ENCODE measurements at regions not wholly inside any gene's neighbourhood (a gene's known extent, or its start where the extent isn't known, plus 50 kb on each side); places are given as distances from the start of the nearest gene placed in this dataset.

- H3K27ac Mint-ChIP-seq = no peak overlapping the region
- no peak overlapping the region for H3K4me3 Mint-ChIP-seq
- DNase-seq (no peak), ATAC-seq (replicated peaks in 1 of 2) (no peak)
- no peaks in the 10 kb centered on the region for H3K36me3 Mint-ChIP-seq (ENCODE audit: insufficient read depth in 2 of 2)
- peaks cover 3 to 4% of the 10 kb centered on the region in 2 donors for H3K9me3 Mint-ChIP-seq
- no peaks in the 10 kb centered on the region for H3K4me1 Mint-ChIP-seq (ENCODE audit: low read depth)
- H3K27me3 Mint-ChIP-seq (ENCODE audit: low read depth) = no peaks in the 10 kb centered on the region
These were observed 57.1 kb upstream of the ATG10 start for GRCh38 chr5:81914696-81915095.

DNA sequence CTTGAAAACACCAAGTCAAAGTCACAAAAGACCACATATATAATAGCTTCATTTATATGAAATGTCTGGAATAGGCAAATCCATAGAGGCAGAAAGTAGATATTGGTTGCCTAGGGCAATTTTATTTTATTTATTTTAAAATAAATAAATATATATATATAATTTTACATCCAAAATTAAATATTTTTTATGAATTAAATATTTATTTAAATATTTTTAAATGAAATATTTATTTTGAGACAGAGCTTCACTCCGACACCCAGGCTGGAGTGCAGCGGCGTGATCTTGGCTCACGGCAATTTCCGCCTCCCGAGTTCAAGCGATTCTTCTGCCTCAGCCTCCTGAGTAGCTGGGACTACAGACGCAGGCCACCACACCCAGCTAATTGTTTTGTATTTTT is 58.9 kb upstream of the ATG10 start:
- Mint-ChIP-seq H3K4me1 (ENCODE audit: low read depth) (no peaks in the 10 kb centered on the region), H3K36me3 (ENCODE audit: insufficient read depth in 2 of 2) (no peaks in the 10 kb centered on the region), H3K9me3 (peaks cover 3 to 4% of the 10 kb centered on the region in 2 donors), H3K4me3 (no peak overlapping the region), H3K27me3 (ENCODE audit: low read depth) (no peaks in the 10 kb centered on the region), H3K27ac (no peak overlapping the region)
- no peak for ATAC-seq (replicated peaks in 1 of 2)
- no peak for DNase-seq

DNA sequence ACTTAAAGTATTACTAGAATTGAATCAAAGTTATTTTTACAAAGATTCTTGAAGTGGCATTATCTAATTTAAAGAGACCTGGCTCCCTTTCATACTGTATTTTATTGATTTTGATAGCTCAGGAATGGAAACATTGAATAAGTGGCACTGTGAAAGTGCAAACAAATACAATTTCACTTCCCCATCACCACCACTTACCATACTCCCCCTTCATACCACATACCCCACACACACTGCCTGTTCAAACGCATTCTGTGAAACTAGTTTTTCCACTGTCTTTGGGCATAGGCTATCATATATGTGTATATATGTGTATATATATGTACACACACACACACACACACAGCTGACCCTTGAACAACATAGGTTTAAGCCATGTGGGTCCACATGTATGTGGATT is 62.1 kb upstream of the ATG10 start:
- no peak overlapping the region for H3K4me3 Mint-ChIP-seq
- no peaks in the 10 kb centered on the region for H3K27me3 Mint-ChIP-seq (ENCODE audit: low read depth)
- H3K27ac Mint-ChIP-seq = no peak overlapping the region
- no peak for DNase-seq
- ATAC-seq (replicated peaks in 1 of 2) = no peak
- H3K9me3 Mint-ChIP-seq = peaks cover 0 to 2% of the 10 kb centered on the region in 2 donors
- no peaks in the 10 kb centered on the region for H3K36me3 Mint-ChIP-seq (ENCODE audit: insufficient read depth in 2 of 2)
- no peaks in the 10 kb centered on the region for H3K4me1 Mint-ChIP-seq (ENCODE audit: low read depth)

DNA sequence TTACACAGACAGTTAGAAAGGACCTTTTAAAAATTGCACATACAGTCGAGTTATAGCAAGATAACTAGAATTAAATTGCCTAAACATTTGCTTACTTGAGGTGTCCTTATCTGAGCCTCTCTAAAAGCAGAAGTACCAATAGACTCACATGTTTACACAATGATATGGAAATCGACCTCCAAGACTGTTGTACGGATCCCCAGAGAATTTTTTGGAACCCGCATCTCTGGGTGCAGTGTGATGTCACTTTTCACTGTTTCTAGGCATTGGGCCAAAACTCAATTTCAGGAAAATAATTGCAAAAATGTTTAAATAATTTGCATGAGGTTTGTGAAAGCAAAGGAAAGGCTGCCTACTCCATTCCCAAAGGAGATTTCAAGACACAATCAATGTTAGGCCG is 63.1 kb upstream of the ATG10 start:
- Mint-ChIP-seq H3K4me1 (ENCODE audit: low read depth) (no peaks in the 10 kb centered on the region), H3K27ac (no peak overlapping the region), H3K4me3 (no peak overlapping the region), H3K36me3 (ENCODE audit: insufficient read depth in 2 of 2) (no peaks in the 10 kb centered on the region), H3K27me3 (ENCODE audit: low read depth) (no peaks in the 10 kb centered on the region), H3K9me3 (no peaks in the 10 kb centered on the region)
- DNase-seq (no peak), ATAC-seq (replicated peaks in 1 of 2) (no peak)

GRCh38 chr5:81908044-81908443 is 63.8 kb upstream of the ATG10 start:
- no peaks in the 10 kb centered on the region for H3K4me1 Mint-ChIP-seq (ENCODE audit: low read depth)
- DNase-seq (no peak), ATAC-seq (replicated peaks in 1 of 2) (no peak)
- no peaks in the 10 kb centered on the region for H3K9me3 Mint-ChIP-seq
- H3K27ac Mint-ChIP-seq = no peak overlapping the region
- no peaks in the 10 kb centered on the region for H3K36me3 Mint-ChIP-seq (ENCODE audit: insufficient read depth in 2 of 2)
- no peaks in the 10 kb centered on the region for H3K27me3 Mint-ChIP-seq (ENCODE audit: low read depth)
- H3K4me3 Mint-ChIP-seq = no peak overlapping the region

DNA sequence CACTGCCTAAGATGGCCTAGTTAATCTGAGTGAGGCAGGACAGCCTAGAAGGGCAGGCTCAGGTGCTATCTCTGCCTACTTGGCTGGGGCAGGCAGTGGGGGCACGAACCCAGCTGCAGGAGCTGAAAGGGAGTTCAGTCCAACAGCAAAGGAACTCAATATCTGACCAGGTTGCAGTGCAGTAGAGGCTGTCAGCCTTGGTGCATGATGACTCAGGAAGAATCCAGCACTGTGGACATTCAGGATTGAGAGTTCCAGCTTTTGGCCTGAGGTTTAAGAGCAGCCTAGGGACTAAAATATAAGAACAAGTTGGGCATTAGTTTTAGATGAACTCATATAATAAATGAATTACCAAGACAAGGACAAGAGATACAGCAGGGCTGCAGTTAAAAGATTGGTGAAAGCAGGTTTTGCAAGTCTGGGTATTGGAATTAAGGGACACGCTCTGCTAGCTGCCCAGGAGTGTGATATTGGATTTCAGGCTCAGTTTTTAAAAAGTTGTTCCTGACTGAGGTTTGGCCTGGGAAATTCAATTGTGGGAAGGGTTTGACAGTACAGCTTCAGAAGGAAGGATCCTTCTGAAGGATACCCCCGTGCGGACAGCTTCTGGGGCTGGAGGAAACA is 64.7 kb upstream of the ATG10 start:
- Mint-ChIP-seq H3K27me3 (ENCODE audit: low read depth) (no peaks in the 10 kb centered on the region), H3K9me3 (no peaks in the 10 kb centered on the region), H3K4me1 (ENCODE audit: low read depth) (no peaks in the 10 kb centered on the region), H3K36me3 (ENCODE audit: insufficient read depth in 2 of 2) (no peaks in the 10 kb centered on the region), H3K4me3 (no peak overlapping the region), H3K27ac (no peak overlapping the region)
- no peak for ATAC-seq (replicated peaks in 1 of 2)
- no peak for DNase-seq

DNA sequence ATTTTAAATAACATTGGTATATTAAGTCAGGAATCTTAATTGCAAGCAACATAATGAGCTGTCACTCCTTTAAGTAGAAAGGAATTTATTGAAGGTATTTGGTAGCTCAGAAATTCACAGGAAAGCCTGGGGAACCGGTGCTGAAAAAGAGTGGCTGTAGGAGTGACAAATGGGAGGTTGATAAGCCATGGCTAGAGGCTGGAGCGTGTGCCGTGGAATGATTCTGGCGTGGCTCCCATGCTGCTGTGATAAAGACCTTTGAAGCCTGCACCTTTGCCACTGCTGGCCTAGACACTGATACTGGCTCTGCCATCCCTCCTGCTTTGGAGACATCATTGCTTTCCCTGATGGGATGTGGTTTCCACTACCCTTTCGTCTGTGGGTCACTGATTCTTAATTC is 65.7 kb upstream of the ATG10 start:
- ATAC-seq (replicated peaks in 1 of 2) (no peak), DNase-seq (no peak)
- H3K4me1 Mint-ChIP-seq (ENCODE audit: low read depth) = no peaks in the 10 kb centered on the region
- no peaks in the 10 kb centered on the region for H3K36me3 Mint-ChIP-seq (ENCODE audit: insufficient read depth in 2 of 2)
- peaks cover 5 to 6% of the 10 kb centered on the region in 2 donors for H3K9me3 Mint-ChIP-seq
- H3K27me3 Mint-ChIP-seq (ENCODE audit: low read depth) = no peaks in the 10 kb centered on the region
- no peak overlapping the region for H3K4me3 Mint-ChIP-seq
- no peak overlapping the region for H3K27ac Mint-ChIP-seq

DNA sequence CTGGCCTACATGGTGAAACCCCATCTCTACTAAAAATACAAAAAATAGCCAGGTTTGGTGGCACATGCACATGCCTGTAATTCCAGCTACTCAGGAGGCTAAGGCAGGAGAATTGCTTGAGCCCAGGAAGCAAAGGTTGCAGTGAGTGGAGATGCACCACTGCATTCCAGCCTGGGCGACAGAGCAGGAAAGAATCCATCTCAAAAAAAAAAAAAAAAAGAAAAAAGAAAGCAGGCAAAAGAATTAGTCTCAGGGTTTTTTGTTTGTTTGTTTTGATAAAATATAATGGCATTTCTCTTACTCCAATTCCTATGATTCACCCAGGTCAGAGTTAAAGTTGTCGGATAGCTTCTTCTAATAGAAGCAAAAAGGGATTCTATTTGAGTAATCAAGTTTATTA is 67.0 kb upstream of the ATG10 start:
- no peak for DNase-seq

GRCh38 chr5:81904166-81904565 is 67.7 kb upstream of the ATG10 start:
- Mint-ChIP-seq H3K9me3 (peaks cover 5 to 9% of the 10 kb centered on the region in 2 donors), H3K4me1 (ENCODE audit: low read depth) (no peaks in the 10 kb centered on the region), H3K36me3 (ENCODE audit: insufficient read depth in 2 of 2) (peaks cover 1% of the 10 kb centered on the region in 2 donors), H3K27me3 (ENCODE audit: low read depth) (no peaks in the 10 kb centered on the region), H3K27ac (no peak overlapping the region), H3K4me3 (no peak overlapping the region)
- ATAC-seq (replicated peaks in 1 of 2) = no peak
- no peak for DNase-seq

More for the DNA sequence above, 67.0 kb upstream of the ATG10 start:
- no peak overlapping the region for H3K4me3 Mint-ChIP-seq
- H3K27me3 Mint-ChIP-seq (ENCODE audit: low read depth) = no peaks in the 10 kb centered on the region
- no peaks in the 10 kb centered on the region for H3K4me1 Mint-ChIP-seq (ENCODE audit: low read depth)
- no peak overlapping the region for H3K27ac Mint-ChIP-seq
- H3K36me3 Mint-ChIP-seq (ENCODE audit: insufficient read depth in 2 of 2) = peaks cover 0 to 1% of the 10 kb centered on the region in 2 donors
- peaks cover 5 to 7% of the 10 kb centered on the region in 2 donors for H3K9me3 Mint-ChIP-seq
- no peak for ATAC-seq (replicated peaks in 1 of 2)

DNA sequence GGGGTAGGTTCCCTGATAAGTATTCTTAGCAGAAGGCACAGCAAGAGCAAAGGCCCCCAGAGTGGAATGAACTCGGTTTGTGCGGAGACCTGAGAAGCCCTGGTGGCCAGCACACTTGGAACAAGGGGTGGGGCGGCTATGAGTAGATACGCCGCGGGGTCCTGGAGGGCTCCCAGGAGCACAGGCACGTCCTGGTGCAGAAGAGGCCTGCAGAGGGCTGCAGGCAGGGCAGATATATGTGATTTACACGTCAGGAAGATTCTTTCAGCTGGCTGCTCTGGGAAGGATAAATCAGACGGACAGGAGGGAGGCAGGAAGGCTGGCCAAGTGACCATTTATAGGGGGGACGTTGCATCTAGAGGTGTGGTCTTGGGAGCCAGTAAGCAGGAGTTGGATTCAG is 70.2 kb upstream of the ATG10 start:
- no peaks in the 10 kb centered on the region for H3K4me1 Mint-ChIP-seq (ENCODE audit: low read depth)
- ATAC-seq (replicated peaks in 1 of 2) = no peak
- H3K27me3 Mint-ChIP-seq (ENCODE audit: low read depth) = no peaks in the 10 kb centered on the region
- peaks cover 1% of the 10 kb centered on the region in 2 donors for H3K36me3 Mint-ChIP-seq (ENCODE audit: insufficient read depth in 2 of 2)
- H3K9me3 Mint-ChIP-seq = peaks cover 5 to 9% of the 10 kb centered on the region in 2 donors
- DNase-seq = no peak
- no peak overlapping the region for H3K27ac Mint-ChIP-seq
- H3K4me3 Mint-ChIP-seq = no peak overlapping the region

DNA sequence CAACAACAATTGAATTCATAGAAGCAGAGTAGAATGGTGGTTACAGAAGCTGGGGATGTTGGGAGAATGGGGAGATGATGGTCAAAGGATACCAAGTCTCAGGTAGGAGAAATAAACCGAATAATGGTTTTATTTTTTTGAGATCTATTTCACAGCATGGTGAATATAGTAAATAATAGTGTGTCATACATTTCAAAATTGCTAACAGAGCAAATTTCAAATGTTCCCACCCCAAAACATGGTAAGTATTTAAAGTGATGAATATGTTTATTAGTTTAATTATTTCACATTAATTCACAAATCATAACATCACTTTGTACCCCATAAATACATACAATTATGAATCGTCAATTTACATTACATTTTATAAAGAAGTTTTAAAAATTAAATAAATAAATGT is 72.7 kb upstream of the ATG10 start:
- no peak for DNase-seq
- Mint-ChIP-seq H3K9me3 (peaks cover 5 to 9% of the 10 kb centered on the region in 2 donors), H3K4me1 (ENCODE audit: low read depth) (no peaks in the 10 kb centered on the region), H3K27ac (no peak overlapping the region), H3K27me3 (ENCODE audit: low read depth) (no peaks in the 10 kb centered on the region), H3K36me3 (ENCODE audit: insufficient read depth in 2 of 2) (peaks cover 1% of the 10 kb centered on the region in 2 donors), H3K4me3 (no peak overlapping the region)
- ATAC-seq (replicated peaks in 1 of 2) = no peak

DNA sequence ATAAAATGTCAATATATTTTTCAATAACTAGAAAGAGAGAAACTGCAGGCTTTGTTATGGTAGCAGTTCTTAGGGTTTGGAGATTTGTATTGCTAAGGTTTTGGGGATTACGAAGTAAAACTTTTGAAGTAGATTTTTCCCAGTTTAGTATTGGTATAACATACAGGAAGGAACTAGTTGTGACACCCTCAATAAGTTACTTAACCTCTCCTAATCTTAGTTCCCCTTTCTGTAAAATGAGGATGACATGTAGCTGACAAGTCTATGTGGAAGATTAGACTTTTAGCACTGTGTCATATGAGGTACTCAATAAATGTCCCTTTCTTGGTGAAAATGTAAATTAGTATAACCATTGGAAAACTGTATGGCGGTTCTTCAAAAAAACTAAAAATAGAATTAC is 73.4 kb upstream of the ATG10 start:
- Mint-ChIP-seq H3K4me3 (no peak overlapping the region), H3K36me3 (ENCODE audit: insufficient read depth in 2 of 2) (peaks cover 1% of the 10 kb centered on the region in 2 donors), H3K9me3 (peaks cover 5 to 9% of the 10 kb centered on the region in 2 donors), H3K27me3 (ENCODE audit: low read depth) (no peaks in the 10 kb centered on the region), H3K4me1 (ENCODE audit: low read depth) (no peaks in the 10 kb centered on the region), H3K27ac (no peak overlapping the region)
- no peak for ATAC-seq (replicated peaks in 1 of 2)
- no peak for DNase-seq

GRCh38 chr5:81896764-81897163 is 75.1 kb upstream of the ATG10 start:
- DNase-seq = no peak
- H3K36me3 Mint-ChIP-seq (ENCODE audit: insufficient read depth in 2 of 2) = peaks cover 1 to 5% of the 10 kb centered on the region in 2 donors
- H3K27me3 Mint-ChIP-seq (ENCODE audit: low read depth) = no peaks in the 10 kb centered on the region
- H3K9me3 Mint-ChIP-seq = peaks cover 8 to 15% of the 10 kb centered on the region in 2 donors
- no peaks in the 10 kb centered on the region for H3K4me1 Mint-ChIP-seq (ENCODE audit: low read depth)
- no peak overlapping the region for H3K27ac Mint-ChIP-seq
- ATAC-seq (replicated peaks in 1 of 2) = no peak
- H3K4me3 Mint-ChIP-seq = no peak overlapping the region

DNA sequence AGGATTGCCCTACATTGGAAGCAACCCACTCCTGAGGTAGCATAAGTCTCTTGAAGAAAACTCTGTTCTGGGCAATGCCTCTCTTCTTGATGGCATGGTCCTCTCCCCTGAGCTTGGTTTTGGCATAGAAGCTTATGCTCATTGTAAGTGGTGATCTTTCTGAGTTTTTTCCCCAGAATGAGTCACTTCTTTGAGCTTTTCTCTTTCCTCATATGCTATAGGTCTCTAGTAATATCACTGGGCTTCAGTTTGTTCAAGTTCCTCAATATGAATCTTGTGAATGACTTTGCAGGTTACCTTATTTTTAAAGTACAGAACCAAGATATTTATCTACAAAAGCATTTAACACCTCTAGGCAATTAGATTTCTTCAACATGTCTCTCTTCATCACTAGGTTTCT is 76.5 kb upstream of the ATG10 start:
- H3K4me3 Mint-ChIP-seq = no peak overlapping the region
- no peak overlapping the region for H3K27ac Mint-ChIP-seq
- peaks cover under 1 to 5% of the 10 kb centered on the region in 2 donors for H3K36me3 Mint-ChIP-seq (ENCODE audit: insufficient read depth in 2 of 2)
- no peaks in the 10 kb centered on the region for H3K4me1 Mint-ChIP-seq (ENCODE audit: low read depth)
- ATAC-seq (replicated peaks in 1 of 2) (no peak), DNase-seq (no peak)
- H3K27me3 Mint-ChIP-seq (ENCODE audit: low read depth) = no peaks in the 10 kb centered on the region
- H3K9me3 Mint-ChIP-seq = peaks cover 5 to 14% of the 10 kb centered on the region in 2 donors

Data from activated T-cell treated with anti-CD3 and anti-CD28 coated beads, Interleukin-2, amount 50 U/mL, for 72 hours (primary cell).